Panc1 (cell line): ENCODE measurements at regions not wholly inside any gene's neighbourhood (a gene's known extent, or its start where the extent isn't known, plus 50 kb on each side); places are given as distances from the start of the nearest gene placed in this dataset.

Experiments used
- CTCF ChIP-seq: fragments of 450-650 bp; IDR thresholded peaks from 2 replicates; pipeline ENCODE4 v1.5.1; 2017; ENCODE audit warnings: mild to moderate bottlenecking
- POLR2AphosphoS5 ChIP-seq: IDR thresholded peaks from 2 replicates; pipeline ENCODE4 v1.6.1; 2012; ENCODE audit warnings: mild to moderate bottlenecking, low read depth, low read length, moderate library complexity

- TF ChIP-seq CTCF: no peak
- TF ChIP-seq POLR2AphosphoS5: no peak
These were observed 269.1 kb downstream of the MED10 start for GRCh38 chr5:6108981-6109825.
